Lower leg skin (tissue), 4 donors: ENCODE measurements at regions not wholly inside any gene's neighbourhood (a gene's known extent, or its start where the extent isn't known, plus 50 kb on each side); places are given as distances from the start of the nearest gene placed in this dataset.

Experiments
- DNase-seq, 2 donors: peaks; one replicate each; pipeline ENCODE4 v3.0.0-alpha.2; 2019; ENCODE audit warnings: low spot score in 2 of 2
- H3K4me3 ChIP-seq: fragments of 200-600 bp; sonication (generic); 2 replicates; pipeline ENCODE4 v1.5.1; 2017; ENCODE audit warnings: mild to moderate bottlenecking, low read depth; ENCODE audit not compliant: poor library complexity, severe bottlenecking
- CTCF ChIP-seq, 3 donors: fragments of 450-650 bp; IDR thresholded peaks; one replicate each; pipeline ENCODE4 v1.5.1; 2016; ENCODE audit warnings: antibody characterized with exemption in 3 of 3, mild to moderate bottlenecking in 3 of 3, moderate library complexity in 2 of 3
- POLR2A ChIP-seq, 2 donors: fragments of 450-650 bp; IDR thresholded peaks; one replicate each; pipeline ENCODE4 v1.6.1; 2016 to 2017; ENCODE audit warnings: antibody characterized with exemption in 2 of 2, mild to moderate bottlenecking in 1 of 2, moderate library complexity in 1 of 2
- WGBS, 2 donors: methylation state at CpG; one replicate each; pipeline ENCODE4 v1.1.5; 2018; 5-methylcytosine and 5-hydroxymethylcytosine counted together
- intact Hi-C: fragments of 100-400 bp; cut with DNase I; formaldehyde crosslinking; loops from one replicate; pipeline ENCODE4 v1.15.0; 2023; ENCODE audit warnings: low total_unique reads

GRCh38 chr9:89940625-89941024 is 335.8 kb downstream of the GADD45G start:
- DNase-seq, result peak in 1 of 2 donors; percentile 31
- 64 to 75% methylated on average over 5 of the region's 5 CpGs for WGBS, 2 donors
- H3K4me3 ChIP-seq, result no peak overlapping the region
- intact Hi-C loops, result no loop called here
- no peak for TF ChIP-seq CTCF (IDR thresholded peaks at IDR 0.05)
- TF ChIP-seq POLR2A (IDR thresholded peaks at IDR 0.05), result no peak

- WGBS, 2 donors, result 44 to 56% methylated on average over 2 of the region's 2 CpGs
- intact Hi-C loops, result no loop called here
Measured at GRCh38 chr9:89941875-89942274, 337.1 kb downstream of the GADD45G start.

GRCh38 chr9:89942643-89943042 is 337.8 kb downstream of the GADD45G start:
- peak in 1 of 2 donors; percentile 65 for DNase-seq
- WGBS, 2 donors, result 78 to 79% methylated on average over 7 of the region's 7 CpGs
- intact Hi-C loops, result no loop called here
- no peak overlapping the region for H3K4me3 ChIP-seq
- TF ChIP-seq CTCF (IDR thresholded peaks at IDR 0.05) (no peak), POLR2A (IDR thresholded peaks at IDR 0.05) (no peak)

More at GRCh38 chr9:89941875-89942274, 337.1 kb downstream of the GADD45G start:
- peak in 1 of 2 donors; percentile 42 for DNase-seq
- no peak for TF ChIP-seq POLR2A (IDR thresholded peaks at IDR 0.05)
- TF ChIP-seq CTCF (IDR thresholded peaks at IDR 0.05), result no peak
- H3K4me3 ChIP-seq, result no peak overlapping the region

GRCh38 chr9:89943309-89943708 is 338.5 kb downstream of the GADD45G start:
- no peak for TF ChIP-seq CTCF (IDR thresholded peaks at IDR 0.05)
- no peak for TF ChIP-seq POLR2A (IDR thresholded peaks at IDR 0.05)
- H3K4me3 ChIP-seq, result no peak overlapping the region
- 82 to 93% methylated on average over 2 of the region's 2 CpGs for WGBS, 2 donors
- peak in 1 of 2 donors; percentile 48 for DNase-seq
- intact Hi-C loops, result no loop called here

GRCh38 chr9:89943728-89944127 is 338.9 kb downstream of the GADD45G start:
- TF ChIP-seq CTCF (IDR thresholded peaks at IDR 0.05) (no peak), POLR2A (IDR thresholded peaks at IDR 0.05) (no peak)
- intact Hi-C loops, result no loop called here
- WGBS, 2 donors, result 84 to 91% methylated on average over 3 of the region's 3 CpGs
- H3K4me3 ChIP-seq, result no peak overlapping the region
- DNase-seq, result no peak

GRCh38 chr9:89945133-89945532 is 340.3 kb downstream of the GADD45G start:
- intact Hi-C loops, result no loop called here
- TF ChIP-seq CTCF (IDR thresholded peaks at IDR 0.05) (no peak), POLR2A (IDR thresholded peaks at IDR 0.05) (no peak)
- peak in 1 of 2 donors; percentile 28 for DNase-seq
- H3K4me3 ChIP-seq, result no peak overlapping the region
- 84 to 94% methylated on average over 4 of the region's 4 CpGs for WGBS, 2 donors
